Inflammatory macrophage treated with lipopolysaccharide for 1 hour (primary cell): ENCODE measurements at regions not wholly inside any gene's neighbourhood (a gene's known extent, or its start where the extent isn't known, plus 50 kb on each side); places are given as distances from the start of the nearest gene placed in this dataset.
"Not testable (repeated sequence)": the region's sequence is repeated elsewhere in the genome, so short reads cannot be mapped to it uniquely, and the experiment has no call there.

Experiments used
- DNase-seq, 2 donors: peaks; one replicate each; pipeline ENCODE4 v3.0.0-alpha.2; 2020 to 2022

- DNase-seq, result no peak
Observed at GRCh38 chr7:25722856-25723255, 429.1 kb upstream of the NFE2L3 start.

GRCh38 chr7:25725451-25725850 lies 426.5 kb upstream of the NFE2L3 start:
- DNase-seq, result no peak

GRCh38 chr7:25726170-25726780 lies 425.7 kb upstream of the NFE2L3 start:
- DNase-seq, result no peak

GRCh38 chr7:25726781-25727311 lies 425.2 kb upstream of the NFE2L3 start:
- DNase-seq, result no peak

- no peak for DNase-seq
Observed at GRCh38 chr7:25727446-25727845, 424.6 kb upstream of the NFE2L3 start.

GRCh38 chr7:25727876-25728275 lies 424.1 kb upstream of the NFE2L3 start:
- DNase-seq, result no peak

- DNase-seq, result no peak
Observed at GRCh38 chr7:25731068-25731845, 420.7 kb upstream of the NFE2L3 start.

- no peak for DNase-seq
Observed at GRCh38 chr7:25731846-25732245, 420.2 kb upstream of the NFE2L3 start.

- DNase-seq, result no peak
Observed at GRCh38 chr7:25732766-25733217, 419.2 kb upstream of the NFE2L3 start.

GRCh38 chr7:25735674-25736242 lies 416.2 kb upstream of the NFE2L3 start:
- DNase-seq, result no peak

- no peak for DNase-seq
Observed at GRCh38 chr7:25738528-25738927, 413.5 kb upstream of the NFE2L3 start.

- DNase-seq, result no peak
Observed at GRCh38 chr7:25739143-25739542, 412.9 kb upstream of the NFE2L3 start.

- DNase-seq, result no peak
Observed at GRCh38 chr7:25742316-25742715, 409.7 kb upstream of the NFE2L3 start.

- not testable (repeated sequence) for DNase-seq
Observed at GRCh38 chr7:25743670-25744451, 408.1 kb upstream of the NFE2L3 start.

- no peak for DNase-seq
Observed at GRCh38 chr7:25750744-25751508, 401.1 kb upstream of the NFE2L3 start.

GRCh38 chr7:25752154-25752553 lies 399.8 kb upstream of the NFE2L3 start:
- DNase-seq, result no peak

- DNase-seq, result no peak
Observed at GRCh38 chr7:25752967-25753791, 398.8 kb upstream of the NFE2L3 start.

GRCh38 chr7:25753837-25754236 lies 398.2 kb upstream of the NFE2L3 start:
- DNase-seq, result no peak

GRCh38 chr7:25754333-25754732 lies 397.7 kb upstream of the NFE2L3 start:
- no peak for DNase-seq

- DNase-seq, result no peak
Observed at GRCh38 chr7:25754751-25755150, 397.2 kb upstream of the NFE2L3 start.

GRCh38 chr7:25756601-25757000 lies 395.4 kb upstream of the NFE2L3 start:
- DNase-seq, result no peak
